ENCODE measurements at regions not wholly inside any gene's neighbourhood (a gene's known extent, or its start where the extent isn't known, plus 50 kb on each side); places are given as distances from the start of the nearest gene placed in this dataset.
A peak's percentile ranks its signal among the peaks of the same experiment; 100 is the strongest.
"Not testable (repeated sequence)": the region's sequence is repeated elsewhere in the genome, so short reads cannot be mapped to it uniquely, and the experiment has no call there.

DNA sequence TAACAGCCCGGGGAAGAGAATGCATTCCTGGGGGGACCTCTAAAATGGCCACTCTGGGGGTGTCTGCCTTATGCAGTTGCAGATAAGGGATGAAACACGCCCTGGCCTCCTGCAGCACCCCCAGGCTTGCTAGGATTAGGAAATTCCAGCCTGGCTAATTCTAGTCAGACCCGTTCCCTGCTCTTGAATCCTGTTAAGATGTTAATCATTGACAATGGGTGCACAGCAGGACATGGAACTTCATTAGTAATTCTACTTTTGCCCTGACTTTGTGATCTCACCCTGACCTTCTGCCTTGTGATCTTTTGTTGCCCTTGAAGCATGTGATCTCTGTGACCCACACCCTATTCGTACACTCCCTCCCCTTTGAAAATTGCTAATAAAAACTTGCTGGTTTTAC is 131.7 kb upstream of the ADGRL4 start:
- H3K36me3 ChIP-seq (ENCODE audit: control insufficient read depth, insufficient read depth, low read length, severe bottlenecking); H3K9me3 ChIP-seq (ENCODE audit: control insufficient read depth, low read length); DNase-seq (ENCODE audit: low read depth); H3K4me1 ChIP-seq (ENCODE audit: control insufficient read depth, insufficient read depth, low read length); H3K27me3 ChIP-seq (replicated peaks; ENCODE audit: control insufficient read depth, insufficient read depth, low read length); H3K9ac ChIP-seq (ENCODE audit: low read length); H3K4me3 ChIP-seq (ENCODE audit: low read length): not testable (repeated sequence)

DNA sequence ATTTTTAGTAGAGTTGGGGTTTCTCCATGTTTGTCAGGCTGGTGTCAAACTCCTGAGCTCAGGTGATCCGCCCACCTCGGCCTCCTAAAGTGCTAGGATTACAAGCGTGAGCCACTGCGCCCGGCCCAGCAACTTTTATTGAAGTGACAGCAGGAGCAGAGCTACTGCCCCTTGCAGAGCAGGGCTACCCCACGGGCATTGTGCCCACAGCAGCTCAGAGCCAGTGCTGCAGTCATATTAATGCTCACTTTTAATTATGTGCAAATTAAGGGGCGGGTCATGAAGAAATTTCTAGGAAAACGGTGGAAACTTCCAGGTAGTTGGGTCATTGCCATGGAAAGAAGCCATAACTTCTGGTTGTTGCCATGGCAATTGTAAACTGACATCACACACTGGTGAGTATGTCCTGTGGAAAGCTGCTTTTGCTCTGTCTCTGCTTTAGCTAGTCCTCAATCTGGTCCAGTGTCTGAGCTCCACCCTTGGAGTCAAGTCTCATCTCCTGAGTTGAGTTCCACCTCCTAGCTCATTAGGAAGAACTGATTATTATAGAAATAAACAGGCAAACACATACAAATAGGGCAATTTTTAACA is 127.3 kb upstream of the ADGRL4 start:
- H3K27me3 ChIP-seq (replicated peaks; ENCODE audit: control insufficient read depth, insufficient read depth, low read length): no peaks in the 10 kb centered on the region
- no peak overlapping the region for H3K4me3 ChIP-seq (ENCODE audit: low read length)
- no peaks in the 10 kb centered on the region for H3K36me3 ChIP-seq (ENCODE audit: control insufficient read depth, insufficient read depth, low read length, severe bottlenecking)
- H3K4me1 ChIP-seq (ENCODE audit: control insufficient read depth, insufficient read depth, low read length): peaks cover 3% of the 10 kb centered on the region
- no peak overlapping the region for H3K9ac ChIP-seq (ENCODE audit: low read length)
- no peak for DNase-seq (ENCODE audit: low read depth)
- H3K9me3 ChIP-seq (ENCODE audit: control insufficient read depth, low read length): no peaks in the 10 kb centered on the region

DNA sequence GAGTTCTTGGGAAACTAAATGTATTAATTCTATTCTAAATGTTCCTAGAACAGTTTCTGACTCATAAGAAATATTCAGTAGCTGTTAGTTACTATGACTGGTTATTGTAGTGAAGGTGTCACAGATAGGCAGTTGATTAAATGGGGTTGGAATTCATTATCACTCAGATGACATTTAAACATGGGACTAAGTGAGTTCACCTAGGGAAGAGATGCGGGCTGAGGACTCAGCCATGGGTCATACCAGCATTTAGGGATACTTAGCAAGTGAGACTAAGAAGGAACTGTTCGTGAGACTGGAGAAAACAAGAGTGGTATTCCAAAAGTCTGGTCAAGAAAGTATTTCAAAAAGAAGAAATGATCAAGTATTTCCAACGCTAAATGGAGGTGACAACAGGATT is 125.1 kb upstream of the ADGRL4 start:
- no peaks in the 10 kb centered on the region for H3K9me3 ChIP-seq (ENCODE audit: control insufficient read depth, low read length)
- H3K36me3 ChIP-seq (ENCODE audit: control insufficient read depth, insufficient read depth, low read length, severe bottlenecking): no peaks in the 10 kb centered on the region
- no peak overlapping the region for H3K9ac ChIP-seq (ENCODE audit: low read length)
- DNase-seq (ENCODE audit: low read depth): no peak
- H3K4me1 ChIP-seq (ENCODE audit: control insufficient read depth, insufficient read depth, low read length): peaks cover 9% of the 10 kb centered on the region
- no peaks in the 10 kb centered on the region for H3K27me3 ChIP-seq (replicated peaks; ENCODE audit: control insufficient read depth, insufficient read depth, low read length)
- H3K4me3 ChIP-seq (ENCODE audit: low read length): no peak overlapping the region

DNA sequence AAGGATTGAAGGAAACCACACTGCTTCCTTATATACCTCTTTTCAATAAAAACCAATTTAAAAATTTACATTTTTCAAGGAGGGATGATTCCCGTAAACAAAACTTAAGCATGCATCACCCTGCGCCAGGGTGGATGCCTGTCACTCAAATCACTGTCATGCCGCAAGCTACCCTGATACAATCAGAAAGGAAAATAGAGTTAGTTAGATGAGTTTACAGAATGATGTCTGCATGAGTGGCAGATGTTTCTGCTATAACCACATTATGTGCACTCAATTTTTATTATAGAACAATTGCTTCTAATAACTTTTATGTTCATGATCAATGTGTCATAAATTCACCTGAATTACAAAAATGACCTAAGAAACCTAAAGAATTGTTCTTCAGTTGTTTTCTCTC is 123.4 kb upstream of the ADGRL4 start:
- no peak overlapping the region for H3K4me3 ChIP-seq (ENCODE audit: low read length)
- peaks cover 9% of the 10 kb centered on the region for H3K4me1 ChIP-seq (ENCODE audit: control insufficient read depth, insufficient read depth, low read length)
- H3K36me3 ChIP-seq (ENCODE audit: control insufficient read depth, insufficient read depth, low read length, severe bottlenecking): no peaks in the 10 kb centered on the region
- H3K9me3 ChIP-seq (ENCODE audit: control insufficient read depth, low read length): no peaks in the 10 kb centered on the region
- no peak for DNase-seq (ENCODE audit: low read depth)
- no peak overlapping the region for H3K9ac ChIP-seq (ENCODE audit: low read length)
- no peaks in the 10 kb centered on the region for H3K27me3 ChIP-seq (replicated peaks; ENCODE audit: control insufficient read depth, insufficient read depth, low read length)

DNA sequence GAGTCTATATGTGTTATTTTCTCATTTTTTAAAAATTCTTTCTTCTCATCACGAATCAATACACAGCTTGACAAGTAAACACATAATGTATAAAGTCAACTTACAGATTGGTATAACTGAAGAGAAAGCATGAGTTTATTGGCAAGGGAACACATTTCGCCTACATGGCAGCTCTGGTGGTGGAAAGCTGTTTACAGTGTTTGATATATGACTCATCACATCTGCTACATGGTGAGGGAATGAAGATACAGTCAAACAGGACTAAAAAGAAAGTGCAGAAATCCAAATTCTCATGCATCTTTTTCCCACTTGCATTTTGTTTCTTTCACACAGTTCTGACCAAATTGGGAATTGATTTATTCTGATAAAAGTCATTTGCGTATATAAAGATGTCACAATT is 122.2 kb upstream of the ADGRL4 start:
- no peak overlapping the region for H3K9ac ChIP-seq (ENCODE audit: low read length)
- DNase-seq (ENCODE audit: low read depth): peak; percentile 74
- H3K27me3 ChIP-seq (replicated peaks; ENCODE audit: control insufficient read depth, insufficient read depth, low read length): no peaks in the 10 kb centered on the region
- H3K4me3 ChIP-seq (ENCODE audit: low read length): peak overlapping the region; percentile 3
- H3K36me3 ChIP-seq (ENCODE audit: control insufficient read depth, insufficient read depth, low read length, severe bottlenecking): no peaks in the 10 kb centered on the region
- no peaks in the 10 kb centered on the region for H3K9me3 ChIP-seq (ENCODE audit: control insufficient read depth, low read length)
- peaks cover 9% of the 10 kb centered on the region for H3K4me1 ChIP-seq (ENCODE audit: control insufficient read depth, insufficient read depth, low read length)

DNA sequence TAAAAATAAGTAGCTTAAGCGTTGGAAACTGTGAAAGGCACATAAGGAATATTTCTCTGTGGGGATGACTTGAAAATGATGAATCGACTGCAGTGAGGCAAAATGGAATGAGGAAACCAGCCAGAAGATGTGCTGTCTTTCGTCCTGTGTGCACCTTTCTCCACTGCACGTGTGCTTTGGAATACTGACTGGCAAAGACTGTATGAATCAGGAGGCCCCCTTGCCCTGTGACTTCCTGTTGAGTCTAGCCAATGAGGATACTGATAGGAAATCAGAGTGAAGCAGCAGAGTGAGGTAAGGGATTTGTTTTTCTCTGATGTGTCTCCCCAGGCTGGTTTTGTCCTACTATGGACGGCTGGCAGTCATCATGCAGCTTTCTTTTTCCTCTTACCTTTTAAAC is 118.2 kb upstream of the ADGRL4 start:
- no peak for DNase-seq (ENCODE audit: low read depth)

DNA sequence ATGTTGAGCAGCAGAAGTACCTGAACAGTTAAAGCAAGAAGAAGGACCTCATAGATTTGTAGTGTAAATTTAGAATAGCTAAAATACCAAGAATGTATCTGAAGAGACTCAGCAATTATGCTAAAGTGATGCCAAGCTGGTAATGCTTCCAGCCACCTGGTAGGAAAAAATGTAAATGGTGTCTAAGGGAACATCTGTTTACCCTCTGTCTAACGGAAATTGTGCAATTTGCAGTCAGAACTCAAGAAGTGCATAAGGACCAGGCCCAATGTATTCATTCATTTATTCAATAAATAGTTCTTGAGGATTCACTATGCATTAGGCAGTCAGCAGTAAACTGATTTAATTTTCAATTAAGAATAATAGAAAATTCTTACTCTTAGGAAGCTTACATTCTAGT is 116.0 kb upstream of the ADGRL4 start:
- Histone ChIP-seq H3K9me3 (ENCODE audit: control insufficient read depth, low read length) (no peaks in the 10 kb centered on the region), H3K4me1 (ENCODE audit: control insufficient read depth, insufficient read depth, low read length) (no peaks in the 10 kb centered on the region)
- no peak for DNase-seq (ENCODE audit: low read depth)

More for the DNA sequence above, 118.2 kb upstream of the ADGRL4 start:
- no peaks in the 10 kb centered on the region for H3K36me3 ChIP-seq (ENCODE audit: control insufficient read depth, insufficient read depth, low read length, severe bottlenecking)
- H3K9ac ChIP-seq (ENCODE audit: low read length): no peak overlapping the region
- no peak overlapping the region for H3K4me3 ChIP-seq (ENCODE audit: low read length)
- H3K27me3 ChIP-seq (replicated peaks; ENCODE audit: control insufficient read depth, insufficient read depth, low read length): no peaks in the 10 kb centered on the region
- no peaks in the 10 kb centered on the region for H3K9me3 ChIP-seq (ENCODE audit: control insufficient read depth, low read length)
- H3K4me1 ChIP-seq (ENCODE audit: control insufficient read depth, insufficient read depth, low read length): peaks cover 9% of the 10 kb centered on the region

DNA sequence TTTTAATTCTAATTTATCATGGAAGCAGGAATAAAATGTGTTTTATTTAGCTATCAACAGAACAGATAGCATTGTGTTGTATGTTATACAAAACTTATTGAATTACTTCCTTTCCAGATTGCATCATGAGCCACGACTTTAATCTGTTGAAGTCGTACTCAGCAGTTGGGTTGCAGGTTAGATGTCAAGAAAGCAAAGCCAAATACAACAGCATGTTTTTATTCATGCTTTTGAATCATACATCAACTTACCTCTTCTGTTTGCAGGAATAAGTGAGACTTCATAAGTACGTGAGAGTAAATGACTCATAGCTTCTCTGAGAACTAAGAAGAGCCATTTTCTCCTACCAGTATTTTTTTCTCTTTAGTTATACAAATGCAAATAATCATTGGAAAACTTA is 110.8 kb upstream of the ADGRL4 start:
- Histone ChIP-seq H3K4me1 (ENCODE audit: control insufficient read depth, insufficient read depth, low read length) (no peaks in the 10 kb centered on the region), H3K9me3 (ENCODE audit: control insufficient read depth, low read length) (no peaks in the 10 kb centered on the region), H3K27me3 (replicated peaks; ENCODE audit: control insufficient read depth, insufficient read depth, low read length) (no peaks in the 10 kb centered on the region), H3K4me3 (ENCODE audit: low read length) (no peak overlapping the region), H3K9ac (ENCODE audit: low read length) (no peak overlapping the region), H3K36me3 (ENCODE audit: control insufficient read depth, insufficient read depth, low read length, severe bottlenecking) (no peaks in the 10 kb centered on the region)
- no peak for DNase-seq (ENCODE audit: low read depth)

More for the DNA sequence above, 116.0 kb upstream of the ADGRL4 start:
- Histone ChIP-seq H3K36me3 (ENCODE audit: control insufficient read depth, insufficient read depth, low read length, severe bottlenecking) (no peaks in the 10 kb centered on the region), H3K9ac (ENCODE audit: low read length) (no peak overlapping the region), H3K27me3 (replicated peaks; ENCODE audit: control insufficient read depth, insufficient read depth, low read length) (no peaks in the 10 kb centered on the region), H3K4me3 (ENCODE audit: low read length) (no peak overlapping the region)

DNA sequence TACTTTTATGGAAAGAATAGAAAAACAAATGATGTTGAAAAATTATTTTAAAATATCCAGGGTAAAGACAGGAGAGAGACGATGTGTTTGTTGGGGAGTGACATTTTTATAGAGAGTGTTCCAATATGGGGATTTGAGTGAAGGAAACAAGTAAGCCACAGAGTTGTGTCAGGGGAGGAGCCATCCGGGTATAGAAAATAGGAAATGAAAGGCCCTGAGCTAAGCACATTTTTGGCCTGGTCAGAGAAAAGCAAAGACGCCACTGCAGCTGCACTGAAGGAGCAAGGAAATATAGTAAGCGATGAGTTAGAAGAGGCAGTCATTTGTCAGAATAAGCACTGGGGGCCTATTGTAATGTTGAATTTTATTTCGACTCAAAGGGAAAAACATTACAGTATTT is 107.3 kb upstream of the ADGRL4 start:
- Histone ChIP-seq H3K9me3 (ENCODE audit: control insufficient read depth, low read length) (no peaks in the 10 kb centered on the region), H3K27me3 (replicated peaks; ENCODE audit: control insufficient read depth, insufficient read depth, low read length) (no peaks in the 10 kb centered on the region), H3K9ac (ENCODE audit: low read length) (no peak overlapping the region), H3K4me3 (ENCODE audit: low read length) (no peak overlapping the region), H3K4me1 (ENCODE audit: control insufficient read depth, insufficient read depth, low read length) (no peaks in the 10 kb centered on the region), H3K36me3 (ENCODE audit: control insufficient read depth, insufficient read depth, low read length, severe bottlenecking) (no peaks in the 10 kb centered on the region)
- DNase-seq (ENCODE audit: low read depth): no peak

DNA sequence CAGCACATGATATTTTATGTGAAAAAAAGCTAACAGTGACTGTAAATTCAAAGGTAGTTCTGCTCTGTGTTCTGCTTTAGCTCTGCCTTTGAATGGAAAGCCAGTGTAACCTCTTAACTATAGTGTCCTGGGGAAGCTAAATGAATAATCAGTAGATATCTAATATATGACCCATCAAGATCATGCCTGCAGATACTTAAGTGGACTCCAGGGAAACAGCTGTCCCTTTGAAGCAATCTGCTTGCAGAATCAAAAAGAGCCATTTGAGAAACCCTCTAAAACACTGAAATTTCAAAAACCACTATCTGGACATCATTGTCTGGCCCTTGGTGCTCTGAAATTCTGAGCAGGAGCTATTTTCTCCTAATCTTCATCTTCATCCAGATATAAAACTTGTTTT is 104.2 kb upstream of the ADGRL4 start:
- no peak for DNase-seq (ENCODE audit: low read depth)
- Histone ChIP-seq H3K9ac (ENCODE audit: low read length) (no peak overlapping the region), H3K36me3 (ENCODE audit: control insufficient read depth, insufficient read depth, low read length, severe bottlenecking) (no peaks in the 10 kb centered on the region), H3K27me3 (replicated peaks; ENCODE audit: control insufficient read depth, insufficient read depth, low read length) (no peaks in the 10 kb centered on the region), H3K4me3 (ENCODE audit: low read length) (no peak overlapping the region), H3K9me3 (ENCODE audit: control insufficient read depth, low read length) (no peaks in the 10 kb centered on the region), H3K4me1 (ENCODE audit: control insufficient read depth, insufficient read depth, low read length) (no peaks in the 10 kb centered on the region)

DNA sequence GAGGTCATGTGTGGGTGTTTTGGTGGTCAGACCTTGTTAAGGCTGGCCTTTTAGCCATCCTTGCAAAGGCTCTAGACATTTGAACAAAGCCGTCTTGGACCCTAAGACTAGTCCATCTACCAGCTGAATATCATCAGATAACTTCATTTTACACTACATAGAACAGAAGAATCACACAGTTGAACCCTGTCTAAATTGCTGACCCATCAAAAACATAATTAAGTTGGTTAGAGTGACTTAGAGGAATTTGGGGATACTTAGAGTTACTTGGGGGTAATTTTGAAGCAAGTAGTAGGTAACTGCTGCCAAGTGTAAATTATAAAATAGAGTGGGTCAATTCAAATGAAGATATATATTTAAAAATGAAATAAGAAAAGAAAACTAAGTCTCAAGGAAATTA is 102.9 kb upstream of the ADGRL4 start:
- H3K27me3 ChIP-seq (replicated peaks; ENCODE audit: control insufficient read depth, insufficient read depth, low read length): no peaks in the 10 kb centered on the region
- no peak for DNase-seq (ENCODE audit: low read depth)
- H3K4me1 ChIP-seq (ENCODE audit: control insufficient read depth, insufficient read depth, low read length): peaks cover 3% of the 10 kb centered on the region
- H3K4me3 ChIP-seq (ENCODE audit: low read length): no peak overlapping the region
- H3K9ac ChIP-seq (ENCODE audit: low read length): no peak overlapping the region
- no peaks in the 10 kb centered on the region for H3K36me3 ChIP-seq (ENCODE audit: control insufficient read depth, insufficient read depth, low read length, severe bottlenecking)
- H3K9me3 ChIP-seq (ENCODE audit: control insufficient read depth, low read length): no peaks in the 10 kb centered on the region

DNA sequence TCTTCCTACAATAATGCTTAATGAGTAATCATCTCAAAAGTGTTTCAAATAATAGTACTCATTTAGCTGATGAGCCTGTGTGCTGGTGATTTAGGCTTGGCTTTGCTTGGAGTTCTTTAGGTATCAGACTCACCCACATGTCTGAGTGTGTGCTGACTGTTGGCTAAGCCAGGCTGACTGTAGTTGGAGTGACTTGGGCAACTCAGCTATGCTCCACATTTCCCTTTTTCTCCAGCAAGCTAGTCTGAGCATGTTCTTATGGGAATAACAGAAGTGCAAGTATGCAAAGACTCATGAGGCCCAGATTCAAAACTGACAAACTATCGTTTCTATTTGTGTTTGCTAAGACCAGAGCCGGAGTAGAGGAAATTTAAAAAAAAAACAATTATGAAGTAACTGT is 99.0 kb upstream of the ADGRL4 start:
- H3K36me3 ChIP-seq (ENCODE audit: control insufficient read depth, insufficient read depth, low read length, severe bottlenecking): no peaks in the 10 kb centered on the region
- no peaks in the 10 kb centered on the region for H3K27me3 ChIP-seq (replicated peaks; ENCODE audit: control insufficient read depth, insufficient read depth, low read length)
- no peak overlapping the region for H3K9ac ChIP-seq (ENCODE audit: low read length)
- no peak overlapping the region for H3K4me3 ChIP-seq (ENCODE audit: low read length)
- DNase-seq (ENCODE audit: low read depth): peak; percentile 21
- peaks cover 3% of the 10 kb centered on the region for H3K4me1 ChIP-seq (ENCODE audit: control insufficient read depth, insufficient read depth, low read length)
- H3K9me3 ChIP-seq (ENCODE audit: control insufficient read depth, low read length): no peaks in the 10 kb centered on the region

Measured in adipocyte (in vitro differentiated cells).